ENCODE measurements at regions not wholly inside any gene's neighbourhood (a gene's known extent, or its start where the extent isn't known, plus 50 kb on each side); places are given as distances from the start of the nearest gene placed in this dataset.

DNA sequence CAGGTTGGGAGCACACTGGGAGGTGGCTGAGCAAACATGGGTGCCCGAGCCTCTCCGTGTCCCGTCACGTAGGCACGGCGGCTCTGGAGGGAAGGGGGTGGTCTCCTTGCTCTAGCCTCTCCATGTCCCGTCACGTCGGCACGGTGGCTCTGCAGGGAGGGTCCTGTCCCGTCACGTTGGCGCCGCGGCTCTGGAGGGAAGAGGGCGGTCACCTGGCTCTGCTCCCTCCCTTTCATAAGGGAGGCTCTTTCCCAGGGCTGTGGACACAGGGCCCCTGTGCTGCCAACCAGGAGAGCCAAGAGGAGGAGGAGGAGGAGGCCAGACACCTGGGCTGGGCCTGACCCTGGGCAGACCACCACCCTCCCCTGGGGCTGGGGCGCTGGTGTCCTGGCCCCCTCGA, 1173.7 kb downstream of the BRD1 start:
- CTCF ChIA-PET: no interaction called here
- POLR2A ChIA-PET: no interaction called here
- Histone ChIP-seq H3K36me3 (ENCODE audit: control insufficient read depth in 2 of 2, insufficient read depth in 1 of 2, low read length in 2 of 2) (no peaks in the 10 kb centered on the region), H3K27ac (ENCODE audit: extremely low read depth, low read depth, low read length) (no peak overlapping the region), H3K4me3 (ENCODE audit: low read depth, low read length) (no peak overlapping the region), H3K9me3 (ENCODE audit: control insufficient read depth, insufficient read depth, low read depth, low read length) (no peaks in the 10 kb centered on the region), H3K4me1 (ENCODE audit: control insufficient read depth, insufficient read depth, low read length) (no peaks in the 10 kb centered on the region)
- TF ChIP-seq ZNF843 (tag by site-specific recombination; IDR thresholded peaks at IDR 0.05): no peak
- TF ChIP-seq ZNF335 (tag by site-specific recombination; conservative IDR thresholded peaks at IDR 0.05): no peak
- no peak for TF ChIP-seq TCF7L2 (IDR thresholded peaks at IDR 0.05; ENCODE audit: borderline replicate concordance, low read depth, low read length)
- TF ChIP-seq EGR2 (tag by site-specific recombination; IDR thresholded peaks at IDR 0.05; ENCODE audit: low read depth): no peak
- TF ChIP-seq, protein P1, sequence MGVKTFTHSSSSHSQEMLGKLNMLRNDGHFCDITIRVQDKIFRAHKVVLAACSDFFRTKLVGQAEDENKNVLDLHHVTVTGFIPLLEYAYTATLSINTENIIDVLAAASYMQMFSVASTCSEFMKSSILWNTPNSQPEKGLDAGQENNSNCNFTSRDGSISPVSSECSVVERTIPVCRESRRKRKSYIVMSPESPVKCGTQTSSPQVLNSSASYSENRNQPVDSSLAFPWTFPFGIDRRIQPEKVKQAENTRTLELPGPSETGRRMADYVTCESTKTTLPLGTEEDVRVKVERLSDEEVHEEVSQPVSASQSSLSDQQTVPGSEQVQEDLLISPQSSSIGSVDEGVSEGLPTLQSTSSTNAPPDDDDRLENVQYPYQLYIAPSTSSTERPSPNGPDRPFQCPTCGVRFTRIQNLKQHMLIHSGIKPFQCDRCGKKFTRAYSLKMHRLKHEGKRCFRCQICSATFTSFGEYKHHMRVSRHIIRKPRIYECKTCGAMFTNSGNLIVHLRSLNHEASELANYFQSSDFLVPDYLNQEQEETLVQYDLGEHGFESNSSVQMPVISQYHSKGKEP (tag by site-specific recombination; IDR thresholded peaks at IDR 0.05): no peak
- no peak for TF ChIP-seq ZNF558 (tag by site-specific recombination; IDR thresholded peaks at IDR 0.05)
- no peak for TF ChIP-seq HOXA7 (CRISPR knock-in tag; IDR thresholded peaks at IDR 0.05; ENCODE audit: borderline replicate concordance)
- TF ChIP-seq, protein P2, sequence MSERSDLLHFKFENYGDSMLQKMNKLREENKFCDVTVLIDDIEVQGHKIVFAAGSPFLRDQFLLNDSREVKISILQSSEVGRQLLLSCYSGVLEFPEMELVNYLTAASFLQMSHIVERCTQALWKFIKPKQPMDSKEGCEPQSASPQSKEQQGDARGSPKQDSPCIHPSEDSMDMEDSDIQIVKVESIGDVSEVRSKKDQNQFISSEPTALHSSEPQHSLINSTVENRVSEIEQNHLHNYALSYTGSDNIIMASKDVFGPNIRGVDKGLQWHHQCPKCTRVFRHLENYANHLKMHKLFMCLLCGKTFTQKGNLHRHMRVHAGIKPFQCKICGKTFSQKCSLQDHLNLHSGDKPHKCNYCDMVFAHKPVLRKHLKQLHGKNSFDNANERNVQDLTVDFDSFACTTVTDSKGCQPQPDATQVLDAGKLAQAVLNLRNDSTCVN (tag by site-specific recombination; optimal IDR thresholded peaks at IDR 0.05): no peak
- TF ChIP-seq ZNF596 (tag by site-specific recombination; IDR thresholded peaks at IDR 0.05): no peak
- no peak for TF ChIP-seq SP3 (tag by site-specific recombination; IDR thresholded peaks at IDR 0.05)
- TF ChIP-seq TRIM28 (IDR thresholded peaks at IDR 0.05; ENCODE audit: borderline replicate concordance, low read length): no peak
- TF ChIP-seq ZNF404 (tag by site-specific recombination; IDR thresholded peaks at IDR 0.05): no peak
- TF ChIP-seq HOXC10 (CRISPR knock-in tag; IDR thresholded peaks at IDR 0.05): no peak

DNA sequence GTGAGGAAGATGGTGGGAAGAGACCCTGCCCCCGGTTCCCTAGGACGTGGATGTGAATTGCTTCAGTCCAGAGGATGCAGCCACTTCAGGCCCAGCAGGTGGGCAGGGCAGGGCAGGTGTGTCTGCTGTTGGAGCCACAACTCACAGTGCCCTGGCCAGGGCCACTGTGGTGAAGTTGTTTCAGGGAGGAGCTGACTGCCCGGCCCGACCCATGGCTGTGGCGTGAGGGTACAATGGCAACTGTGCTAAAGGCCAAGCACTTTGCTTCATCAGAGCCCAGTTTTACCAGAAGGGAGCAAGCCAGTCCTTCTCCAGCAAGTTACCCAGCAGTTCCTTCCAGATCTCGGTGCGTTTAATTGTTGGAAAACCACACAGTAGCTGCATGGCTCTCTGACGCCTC, 1174.4 kb downstream of the BRD1 start:
- H3K27ac ChIP-seq (ENCODE audit: extremely low read depth, low read depth, low read length): no peak overlapping the region
- no peaks in the 10 kb centered on the region for H3K36me3 ChIP-seq (ENCODE audit: control insufficient read depth in 2 of 2, insufficient read depth in 1 of 2, low read length in 2 of 2)
- TF ChIP-seq, protein P3, sequence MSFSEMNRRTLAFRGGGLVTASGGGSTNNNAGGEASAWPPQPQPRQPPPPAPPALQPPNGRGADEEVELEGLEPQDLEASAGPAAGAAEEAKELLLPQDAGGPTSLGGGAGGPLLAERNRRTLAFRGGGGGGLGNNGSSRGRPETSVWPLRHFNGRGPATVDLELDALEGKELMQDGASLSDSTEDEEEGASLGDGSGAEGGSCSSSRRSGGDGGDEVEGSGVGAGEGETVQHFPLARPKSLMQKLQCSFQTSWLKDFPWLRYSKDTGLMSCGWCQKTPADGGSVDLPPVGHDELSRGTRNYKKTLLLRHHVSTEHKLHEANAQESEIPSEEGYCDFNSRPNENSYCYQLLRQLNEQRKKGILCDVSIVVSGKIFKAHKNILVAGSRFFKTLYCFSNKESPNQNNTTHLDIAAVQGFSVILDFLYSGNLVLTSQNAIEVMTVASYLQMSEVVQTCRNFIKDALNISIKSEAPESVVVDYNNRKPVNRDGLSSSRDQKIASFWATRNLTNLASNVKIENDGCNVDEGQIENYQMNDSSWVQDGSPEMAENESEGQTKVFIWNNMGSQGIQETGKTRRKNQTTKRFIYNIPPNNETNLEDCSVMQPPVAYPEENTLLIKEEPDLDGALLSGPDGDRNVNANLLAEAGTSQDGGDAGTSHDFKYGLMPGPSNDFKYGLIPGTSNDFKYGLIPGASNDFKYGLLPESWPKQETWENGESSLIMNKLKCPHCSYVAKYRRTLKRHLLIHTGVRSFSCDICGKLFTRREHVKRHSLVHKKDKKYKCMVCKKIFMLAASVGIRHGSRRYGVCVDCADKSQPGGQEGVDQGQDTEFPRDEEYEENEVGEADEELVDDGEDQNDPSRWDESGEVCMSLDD (tag by site-specific recombination; IDR thresholded peaks at IDR 0.05): no peak
- TF ChIP-seq ZNF311 (tag by site-specific recombination; IDR thresholded peaks at IDR 0.05; ENCODE audit: borderline replicate concordance): no peak
- ChIA-PET CTCF (no interaction called here), POLR2A (no interaction called here)
- H3K9me3 ChIP-seq (ENCODE audit: control insufficient read depth, insufficient read depth, low read depth, low read length): no peaks in the 10 kb centered on the region
- no peaks in the 10 kb centered on the region for H3K4me1 ChIP-seq (ENCODE audit: control insufficient read depth, insufficient read depth, low read length)
- H3K4me3 ChIP-seq (ENCODE audit: low read depth, low read length): no peak overlapping the region

DNA sequence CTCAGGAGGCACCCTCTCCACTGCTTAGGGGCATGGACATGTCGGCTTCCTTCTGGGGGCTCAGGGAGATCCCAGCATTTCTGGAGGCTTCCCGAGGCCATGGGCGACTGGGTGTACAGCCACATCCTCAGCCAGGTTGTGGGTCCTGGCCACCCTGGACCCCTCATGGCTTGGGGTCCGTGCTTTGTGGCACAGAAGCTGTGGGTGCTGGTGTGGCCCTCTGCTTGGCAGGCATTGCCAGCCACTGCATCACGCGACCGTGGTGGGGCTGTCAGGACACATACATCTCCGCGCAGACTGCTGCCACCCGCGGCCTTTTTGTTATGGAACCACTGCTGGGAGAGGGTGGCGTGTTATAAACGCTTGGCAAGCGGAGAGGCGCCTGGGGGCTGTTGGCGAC, 1174.9 kb downstream of the BRD1 start:
- no peak overlapping the region for H3K27ac ChIP-seq (ENCODE audit: extremely low read depth, low read depth, low read length)
- POLR2A ChIA-PET: no interaction called here
- H3K4me3 ChIP-seq (ENCODE audit: low read depth, low read length): no peak overlapping the region
- H3K36me3 ChIP-seq (ENCODE audit: control insufficient read depth in 2 of 2, insufficient read depth in 1 of 2, low read length in 2 of 2): no peaks in the 10 kb centered on the region
- H3K9me3 ChIP-seq (ENCODE audit: control insufficient read depth, insufficient read depth, low read depth, low read length): no peaks in the 10 kb centered on the region
- CTCF ChIA-PET: no interaction called here
- H3K4me1 ChIP-seq (ENCODE audit: control insufficient read depth, insufficient read depth, low read length): no peaks in the 10 kb centered on the region
- TF ChIP-seq ZNF324 (tag by site-specific recombination; IDR thresholded peaks at IDR 0.05) (no peak), ZNF529 (tag by site-specific recombination; IDR thresholded peaks at IDR 0.05; ENCODE audit: insufficient replicate concordance) (no peak), ZNF174 (tag by site-specific recombination; IDR thresholded peaks at IDR 0.05) (no peak), ZNF214 (tag by site-specific recombination; IDR thresholded peaks at IDR 0.05; ENCODE audit: borderline replicate concordance) (no peak), ZFP41 (tag by site-specific recombination; IDR thresholded peaks at IDR 0.05; ENCODE audit: borderline replicate concordance) (no peak), GLIS1 (tag by site-specific recombination; IDR thresholded peaks at IDR 0.05) (no peak)
- TF ChIP-seq, protein P4, sequence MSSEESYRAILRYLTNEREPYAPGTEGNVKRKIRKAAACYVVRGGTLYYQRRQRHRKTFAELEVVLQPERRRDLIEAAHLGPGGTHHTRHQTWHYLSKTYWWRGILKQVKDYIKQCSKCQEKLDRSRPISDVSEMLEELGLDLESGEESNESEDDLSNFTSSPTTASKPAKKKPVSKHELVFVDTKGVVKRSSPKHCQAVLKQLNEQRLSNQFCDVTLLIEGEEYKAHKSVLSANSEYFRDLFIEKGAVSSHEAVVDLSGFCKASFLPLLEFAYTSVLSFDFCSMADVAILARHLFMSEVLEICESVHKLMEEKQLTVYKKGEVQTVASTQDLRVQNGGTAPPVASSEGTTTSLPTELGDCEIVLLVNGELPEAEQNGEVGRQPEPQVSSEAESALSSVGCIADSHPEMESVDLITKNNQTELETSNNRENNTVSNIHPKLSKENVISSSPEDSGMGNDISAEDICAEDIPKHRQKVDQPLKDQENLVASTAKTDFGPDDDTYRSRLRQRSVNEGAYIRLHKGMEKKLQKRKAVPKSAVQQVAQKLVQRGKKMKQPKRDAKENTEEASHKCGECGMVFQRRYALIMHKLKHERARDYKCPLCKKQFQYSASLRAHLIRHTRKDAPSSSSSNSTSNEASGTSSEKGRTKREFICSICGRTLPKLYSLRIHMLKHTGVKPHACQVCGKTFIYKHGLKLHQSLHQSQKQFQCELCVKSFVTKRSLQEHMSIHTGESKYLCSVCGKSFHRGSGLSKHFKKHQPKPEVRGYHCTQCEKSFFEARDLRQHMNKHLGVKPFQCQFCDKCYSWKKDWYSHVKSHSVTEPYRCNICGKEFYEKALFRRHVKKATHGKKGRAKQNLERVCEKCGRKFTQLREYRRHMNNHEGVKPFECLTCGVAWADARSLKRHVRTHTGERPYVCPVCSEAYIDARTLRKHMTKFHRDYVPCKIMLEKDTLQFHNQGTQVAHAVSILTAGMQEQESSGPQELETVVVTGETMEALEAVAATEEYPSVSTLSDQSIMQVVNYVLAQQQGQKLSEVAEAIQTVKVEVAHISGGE (tag by site-specific recombination; conservative IDR thresholded peaks at IDR 0.05; ENCODE audit: low read depth): no peak
- TF ChIP-seq, protein P5, sequence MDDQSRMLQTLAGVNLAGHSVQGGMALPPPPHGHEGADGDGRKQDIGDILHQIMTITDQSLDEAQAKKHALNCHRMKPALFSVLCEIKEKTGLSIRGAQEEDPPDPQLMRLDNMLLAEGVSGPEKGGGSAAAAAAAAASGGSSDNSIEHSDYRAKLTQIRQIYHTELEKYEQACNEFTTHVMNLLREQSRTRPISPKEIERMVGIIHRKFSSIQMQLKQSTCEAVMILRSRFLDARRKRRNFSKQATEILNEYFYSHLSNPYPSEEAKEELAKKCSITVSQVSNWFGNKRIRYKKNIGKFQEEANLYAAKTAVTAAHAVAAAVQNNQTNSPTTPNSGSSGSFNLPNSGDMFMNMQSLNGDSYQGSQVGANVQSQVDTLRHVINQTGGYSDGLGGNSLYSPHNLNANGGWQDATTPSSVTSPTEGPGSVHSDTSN (CRISPR knock-in tag; IDR thresholded peaks at IDR 0.05): no peak
